HEK293 (cell line): ENCODE measurements at regions not wholly inside any gene's neighbourhood (a gene's known extent, or its start where the extent isn't known, plus 50 kb on each side); places are given as distances from the start of the nearest gene placed in this dataset.
A peak's percentile ranks its signal among the peaks of the same experiment; 100 is the strongest.

ENCODE experiments used
- CTCF ChIA-PET: fragments of 350-600 bp; formaldehyde crosslinking; extraction: SDS; loops from one replicate; lab custom pipeline; 2021; ENCODE audit warnings: antibody characterized with exemption; lab: Yijun Ruan, JAX
- POLR2A ChIA-PET: fragments of 300-600 bp; formaldehyde crosslinking; extraction: SDS; loops from one replicate; lab custom pipeline; 2020; ENCODE audit warnings: antibody characterized with exemption, inconsistent platforms; lab: Yijun Ruan, JAX
- H3K27ac ChIP-seq: fragments of 200-500 bp; sonication (Bioruptor generic); 2 replicates; pipeline ENCODE4 v1.5.1; 2014; ENCODE audit warnings: low read depth, low read length, control low read depth, inconsistent platforms; ENCODE audit errors: extremely low read depth
- H3K36me3 ChIP-seq, 2 experiments: fragments of 200-500 bp in 1 of 2; sonication (Bioruptor generic) in 1 of 2; 1 replicate in 1 of 2; 2 replicates in 1 of 2; pipeline ENCODE4 v1.5.1; 2014 to 2017; ENCODE audit warnings: inconsistent platforms in 2 of 2, low read length in 2 of 2; ENCODE audit not compliant: control insufficient read depth in 2 of 2, insufficient read depth in 1 of 2
- H3K4me1 ChIP-seq: fragments of 200-500 bp; sonication (Bioruptor generic); 2 replicates; pipeline ENCODE4 v1.5.1; 2014; ENCODE audit warnings: mild to moderate bottlenecking, low read length, inconsistent platforms; ENCODE audit not compliant: control insufficient read depth, insufficient read depth
- H3K4me3 ChIP-seq: 2 replicates; pipeline ENCODE4 v1.5.1; 2011; ENCODE audit warnings: low read depth, mild to moderate bottlenecking, control low read depth, low read length, moderate library complexity
- H3K9me3 ChIP-seq: fragments of 200-500 bp; sonication (Bioruptor generic); 2 replicates; pipeline ENCODE4 v1.5.1; 2014; ENCODE audit warnings: low read depth, low read length, inconsistent platforms; ENCODE audit not compliant: control insufficient read depth, insufficient read depth
- KLF1 ChIP-seq: fragments of 450-650 bp; formaldehyde crosslinking; IDR thresholded peaks from 2 replicates; pipeline ENCODE4 v1.5.1; 2016; ENCODE audit warnings: missing biosample characterization, missing genetic modification characterization
- KLF16 ChIP-seq: fragments of 450-650 bp; formaldehyde crosslinking; IDR thresholded peaks from 2 replicates; pipeline ENCODE4 v1.5.1; 2017; ENCODE audit warnings: missing biosample characterization, missing genetic modification characterization
- KLF9 ChIP-seq: fragments of 450-650 bp; formaldehyde crosslinking; IDR thresholded peaks from 2 replicates; pipeline ENCODE4 v1.5.1; 2016; ENCODE audit warnings: missing biosample characterization, missing genetic modification characterization, low read depth
- SETDB1 ChIP-seq: IDR thresholded peaks from one replicate; pipeline ENCODE4 v1.6.1; 2017; ENCODE audit warnings: mild to moderate bottlenecking, low read length, moderate library complexity, mixed read lengths; ENCODE audit not compliant: insufficient read length
- ZBTB17 ChIP-seq: fragments of 450-650 bp; formaldehyde crosslinking; IDR thresholded peaks from 2 replicates; pipeline ENCODE4 v1.5.1; 2016; ENCODE audit warnings: missing biosample characterization, missing genetic modification characterization
- ZBTB48 ChIP-seq: fragments of 450-650 bp; formaldehyde crosslinking; IDR thresholded peaks from 2 replicates; pipeline ENCODE4 v1.5.1; 2016; ENCODE audit warnings: missing biosample characterization, missing genetic modification characterization
- ZNF311 ChIP-seq: fragments of 450-650 bp; formaldehyde crosslinking; IDR thresholded peaks from 2 replicates; pipeline ENCODE4 v1.5.1; 2017; ENCODE audit warnings: missing biosample characterization, missing genetic modification characterization, borderline replicate concordance
- ZNF404 ChIP-seq: fragments of 450-650 bp; formaldehyde crosslinking; IDR thresholded peaks from 2 replicates; pipeline ENCODE4 v1.5.1; 2017; ENCODE audit warnings: missing biosample characterization, missing genetic modification characterization
- ZNF555 ChIP-seq: fragments of 450-650 bp; formaldehyde crosslinking; conservative IDR thresholded peaks from 2 replicates; pipeline ENCODE4 v1.5.1; 2017; ENCODE audit warnings: missing biosample characterization, mild to moderate bottlenecking, missing genetic modification characterization, inconsistent platforms
- ZNF707 ChIP-seq: fragments of 450-650 bp; formaldehyde crosslinking; IDR thresholded peaks from 2 replicates; pipeline ENCODE4 v1.5.1; 2016; ENCODE audit warnings: missing biosample characterization, missing genetic modification characterization
- TF ChIP-seq, protein P1 (sequence below): fragments of 450-650 bp; formaldehyde crosslinking; IDR thresholded peaks from 2 replicates; pipeline ENCODE4 v1.5.1; 2017; ENCODE audit warnings: missing biosample characterization, missing genetic modification characterization
- TF ChIP-seq, protein P2 (sequence below): fragments of 450-650 bp; formaldehyde crosslinking; IDR thresholded peaks from 2 replicates; pipeline ENCODE4 v1.5.1; 2016; ENCODE audit warnings: missing biosample characterization, missing genetic modification characterization
- TF ChIP-seq, protein P3 (sequence below): fragments of 450-650 bp; formaldehyde crosslinking; IDR thresholded peaks from 2 replicates; pipeline ENCODE4 v1.5.1; 2017; ENCODE audit warnings: missing biosample characterization, missing genetic modification characterization
- TF ChIP-seq, protein P4 (sequence below): fragments of 450-650 bp; formaldehyde crosslinking; IDR thresholded peaks from 2 replicates; pipeline ENCODE4 v1.5.1; 2016; ENCODE audit warnings: missing biosample characterization, missing genetic modification characterization, low read depth
- TF ChIP-seq, protein P5 (sequence below): IDR thresholded peaks from 2 replicates; pipeline ENCODE4 v1.6.1; 2011; ENCODE audit warnings: mild to moderate bottlenecking, low read depth, low read length, borderline replicate concordance

DNA sequence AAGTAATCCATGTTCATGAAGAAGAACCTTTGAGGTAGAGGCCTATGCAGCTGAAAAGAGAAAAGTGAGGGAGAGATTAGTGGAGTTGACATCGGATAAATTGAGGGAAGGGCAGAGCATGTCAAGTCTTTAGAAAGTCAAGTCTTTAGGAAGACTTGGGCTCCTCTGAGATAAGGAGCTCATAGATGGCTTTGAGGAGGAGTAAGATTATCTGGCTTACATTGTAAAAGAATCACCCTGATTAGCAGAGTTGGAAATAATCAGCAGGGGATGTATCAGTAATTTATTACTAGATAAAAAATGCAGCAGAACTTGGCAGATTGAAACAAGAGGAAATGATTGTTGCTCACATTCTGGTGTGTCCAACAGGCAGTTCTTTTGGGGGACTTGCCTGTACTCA is 727.2 kb upstream of the WWC1 start (continued):
- TF ChIP-seq, protein P1, sequence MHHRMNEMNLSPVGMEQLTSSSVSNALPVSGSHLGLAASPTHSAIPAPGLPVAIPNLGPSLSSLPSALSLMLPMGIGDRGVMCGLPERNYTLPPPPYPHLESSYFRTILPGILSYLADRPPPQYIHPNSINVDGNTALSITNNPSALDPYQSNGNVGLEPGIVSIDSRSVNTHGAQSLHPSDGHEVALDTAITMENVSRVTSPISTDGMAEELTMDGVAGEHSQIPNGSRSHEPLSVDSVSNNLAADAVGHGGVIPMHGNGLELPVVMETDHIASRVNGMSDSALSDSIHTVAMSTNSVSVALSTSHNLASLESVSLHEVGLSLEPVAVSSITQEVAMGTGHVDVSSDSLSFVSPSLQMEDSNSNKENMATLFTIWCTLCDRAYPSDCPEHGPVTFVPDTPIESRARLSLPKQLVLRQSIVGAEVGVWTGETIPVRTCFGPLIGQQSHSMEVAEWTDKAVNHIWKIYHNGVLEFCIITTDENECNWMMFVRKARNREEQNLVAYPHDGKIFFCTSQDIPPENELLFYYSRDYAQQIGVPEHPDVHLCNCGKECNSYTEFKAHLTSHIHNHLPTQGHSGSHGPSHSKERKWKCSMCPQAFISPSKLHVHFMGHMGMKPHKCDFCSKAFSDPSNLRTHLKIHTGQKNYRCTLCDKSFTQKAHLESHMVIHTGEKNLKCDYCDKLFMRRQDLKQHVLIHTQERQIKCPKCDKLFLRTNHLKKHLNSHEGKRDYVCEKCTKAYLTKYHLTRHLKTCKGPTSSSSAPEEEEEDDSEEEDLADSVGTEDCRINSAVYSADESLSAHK (tag by site-specific recombination) = no peak
- TF ChIP-seq, protein P2, sequence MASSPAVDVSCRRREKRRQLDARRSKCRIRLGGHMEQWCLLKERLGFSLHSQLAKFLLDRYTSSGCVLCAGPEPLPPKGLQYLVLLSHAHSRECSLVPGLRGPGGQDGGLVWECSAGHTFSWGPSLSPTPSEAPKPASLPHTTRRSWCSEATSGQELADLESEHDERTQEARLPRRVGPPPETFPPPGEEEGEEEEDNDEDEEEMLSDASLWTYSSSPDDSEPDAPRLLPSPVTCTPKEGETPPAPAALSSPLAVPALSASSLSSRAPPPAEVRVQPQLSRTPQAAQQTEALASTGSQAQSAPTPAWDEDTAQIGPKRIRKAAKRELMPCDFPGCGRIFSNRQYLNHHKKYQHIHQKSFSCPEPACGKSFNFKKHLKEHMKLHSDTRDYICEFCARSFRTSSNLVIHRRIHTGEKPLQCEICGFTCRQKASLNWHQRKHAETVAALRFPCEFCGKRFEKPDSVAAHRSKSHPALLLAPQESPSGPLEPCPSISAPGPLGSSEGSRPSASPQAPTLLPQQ = no peak
- TF ChIP-seq, protein P3, sequence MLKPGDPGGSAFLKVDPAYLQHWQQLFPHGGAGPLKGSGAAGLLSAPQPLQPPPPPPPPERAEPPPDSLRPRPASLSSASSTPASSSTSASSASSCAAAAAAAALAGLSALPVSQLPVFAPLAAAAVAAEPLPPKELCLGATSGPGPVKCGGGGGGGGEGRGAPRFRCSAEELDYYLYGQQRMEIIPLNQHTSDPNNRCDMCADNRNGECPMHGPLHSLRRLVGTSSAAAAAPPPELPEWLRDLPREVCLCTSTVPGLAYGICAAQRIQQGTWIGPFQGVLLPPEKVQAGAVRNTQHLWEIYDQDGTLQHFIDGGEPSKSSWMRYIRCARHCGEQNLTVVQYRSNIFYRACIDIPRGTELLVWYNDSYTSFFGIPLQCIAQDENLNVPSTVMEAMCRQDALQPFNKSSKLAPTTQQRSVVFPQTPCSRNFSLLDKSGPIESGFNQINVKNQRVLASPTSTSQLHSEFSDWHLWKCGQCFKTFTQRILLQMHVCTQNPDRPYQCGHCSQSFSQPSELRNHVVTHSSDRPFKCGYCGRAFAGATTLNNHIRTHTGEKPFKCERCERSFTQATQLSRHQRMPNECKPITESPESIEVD (tag by site-specific recombination) = no peak
- no peak for TF ChIP-seq KLF16 (tag by site-specific recombination)

DNA sequence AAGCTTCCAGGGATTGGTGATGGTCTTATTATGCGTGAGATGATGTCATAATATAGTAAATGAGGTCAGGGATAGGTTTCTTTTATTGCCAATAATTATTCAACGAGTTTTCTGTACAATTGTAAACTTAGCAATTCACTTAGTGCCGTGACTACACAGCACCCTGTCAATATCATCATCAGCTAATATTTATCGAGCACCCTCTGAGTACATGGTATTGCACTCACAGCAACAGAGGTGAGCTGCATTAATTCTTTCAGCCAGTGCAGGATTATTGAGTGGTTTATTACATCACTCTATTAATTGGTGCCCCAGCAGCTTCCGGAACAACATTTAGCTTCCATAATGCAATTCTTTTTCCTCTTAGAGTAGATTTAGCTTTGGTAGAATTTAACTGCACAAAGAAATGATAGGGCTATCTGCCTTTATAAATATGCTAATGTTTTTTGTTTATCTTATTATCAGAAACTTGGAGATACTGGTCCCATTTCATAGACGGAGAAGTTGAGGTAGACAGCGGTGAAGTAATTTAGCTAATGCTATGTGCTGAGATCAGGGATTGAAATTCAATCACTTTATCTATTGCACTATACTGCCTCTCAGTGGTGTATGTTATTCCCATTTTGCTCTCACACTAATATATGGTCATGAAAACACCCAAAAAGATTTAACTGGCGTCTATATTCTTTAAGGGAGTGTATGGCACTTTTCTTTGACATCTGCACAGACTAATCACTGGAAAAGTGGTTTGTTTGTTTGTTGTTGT is 726.1 kb upstream of the WWC1 start:
- ChIA-PET POLR2A (no interaction called here), CTCF (interaction anchor here (0.6 to 0.8 kb wide), 5 partner anchors 27 to 497 kb away, joined by 3 to 5 read pairs (median 3); no protein-coding TSS in a partner anchor)
- TF ChIP-seq, protein P4, sequence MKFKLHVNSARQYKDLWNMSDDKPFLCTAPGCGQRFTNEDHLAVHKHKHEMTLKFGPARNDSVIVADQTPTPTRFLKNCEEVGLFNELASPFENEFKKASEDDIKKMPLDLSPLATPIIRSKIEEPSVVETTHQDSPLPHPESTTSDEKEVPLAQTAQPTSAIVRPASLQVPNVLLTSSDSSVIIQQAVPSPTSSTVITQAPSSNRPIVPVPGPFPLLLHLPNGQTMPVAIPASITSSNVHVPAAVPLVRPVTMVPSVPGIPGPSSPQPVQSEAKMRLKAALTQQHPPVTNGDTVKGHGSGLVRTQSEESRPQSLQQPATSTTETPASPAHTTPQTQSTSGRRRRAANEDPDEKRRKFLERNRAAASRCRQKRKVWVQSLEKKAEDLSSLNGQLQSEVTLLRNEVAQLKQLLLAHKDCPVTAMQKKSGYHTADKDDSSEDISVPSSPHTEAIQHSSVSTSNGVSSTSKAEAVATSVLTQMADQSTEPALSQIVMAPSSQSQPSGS (tag by site-specific recombination) = 0 out of 2 replicates have a peak, but pooled peaks have one; percentile 12
- no peak for TF ChIP-seq KLF1 (tag by site-specific recombination)
- TF ChIP-seq ZNF707 (tag by site-specific recombination) = no peak
- Histone ChIP-seq H3K36me3 (no peaks in the 10 kb centered on the region), H3K4me1 (no peaks in the 10 kb centered on the region), H3K27ac (no peak overlapping the region), H3K4me3 (no peak overlapping the region), H3K9me3 (no peaks in the 10 kb centered on the region)

DNA sequence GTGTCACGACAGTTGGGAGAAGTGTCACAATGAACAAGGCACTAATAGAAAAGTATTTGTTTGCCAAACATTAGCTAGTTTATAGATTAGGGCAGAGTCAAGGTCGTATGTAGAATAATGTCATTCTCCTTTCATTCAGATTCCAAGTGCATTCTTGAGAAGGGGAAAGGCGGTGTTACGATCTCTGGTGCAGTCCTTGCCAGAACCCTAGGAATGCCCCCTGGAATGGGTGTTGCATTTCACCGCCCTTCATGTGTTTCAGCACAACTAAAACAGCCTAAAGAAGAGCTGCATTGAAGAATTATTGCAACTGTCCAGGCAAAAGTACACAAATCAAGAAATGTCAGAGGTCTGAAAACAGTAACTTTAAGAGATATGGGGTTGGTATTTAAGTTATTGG is 721.0 kb upstream of the WWC1 start:
- no peak for TF ChIP-seq ZBTB17 (tag by site-specific recombination)
- TF ChIP-seq, protein P5, sequence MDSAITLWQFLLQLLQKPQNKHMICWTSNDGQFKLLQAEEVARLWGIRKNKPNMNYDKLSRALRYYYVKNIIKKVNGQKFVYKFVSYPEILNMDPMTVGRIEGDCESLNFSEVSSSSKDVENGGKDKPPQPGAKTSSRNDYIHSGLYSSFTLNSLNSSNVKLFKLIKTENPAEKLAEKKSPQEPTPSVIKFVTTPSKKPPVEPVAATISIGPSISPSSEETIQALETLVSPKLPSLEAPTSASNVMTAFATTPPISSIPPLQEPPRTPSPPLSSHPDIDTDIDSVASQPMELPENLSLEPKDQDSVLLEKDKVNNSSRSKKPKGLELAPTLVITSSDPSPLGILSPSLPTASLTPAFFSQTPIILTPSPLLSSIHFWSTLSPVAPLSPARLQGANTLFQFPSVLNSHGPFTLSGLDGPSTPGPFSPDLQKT = no peak
- ChIA-PET CTCF (no interaction called here), POLR2A (no interaction called here)
- no peak overlapping the region for H3K27ac ChIP-seq
- no peaks in the 10 kb centered on the region for H3K4me1 ChIP-seq
- H3K4me3 ChIP-seq = no peak overlapping the region
- no peaks in the 10 kb centered on the region for H3K9me3 ChIP-seq
- no peaks in the 10 kb centered on the region for H3K36me3 ChIP-seq

DNA sequence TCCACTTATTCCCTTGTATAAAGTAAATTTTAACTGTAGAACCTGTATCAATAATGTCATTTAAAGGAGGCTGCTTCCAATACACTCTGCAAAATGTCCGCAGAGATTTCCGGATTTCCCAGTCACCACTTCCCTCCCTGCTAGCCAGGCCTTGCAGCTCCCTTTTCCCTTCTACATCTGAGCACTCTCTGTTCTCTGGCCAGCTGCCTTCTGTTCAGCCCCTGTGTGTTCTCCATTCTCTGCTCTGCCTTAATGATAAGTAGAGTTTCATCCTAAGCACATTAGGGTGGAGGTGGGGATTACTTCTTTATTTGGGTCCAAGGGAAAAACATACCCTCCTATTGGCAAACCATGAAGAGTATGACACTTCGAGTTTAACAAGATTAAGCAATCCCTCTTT is 719.6 kb upstream of the WWC1 start:
- ChIA-PET CTCF (no interaction called here), POLR2A (no interaction called here)
- Histone ChIP-seq H3K27ac (no peak overlapping the region), H3K4me3 (no peak overlapping the region), H3K36me3 (no peaks in the 10 kb centered on the region), H3K9me3 (no peaks in the 10 kb centered on the region), H3K4me1 (no peaks in the 10 kb centered on the region)
- TF ChIP-seq SETDB1 (no peak), KLF9 (no peak), ZNF311 (tag by site-specific recombination) (no peak), ZNF404 (no peak), ZBTB48 (tag by site-specific recombination) (no peak), ZNF555 (no peak), ZNF707 (tag by site-specific recombination) (no peak)
- TF ChIP-seq, protein P1 (tag by site-specific recombination) = no peak
